ENCODE measurements at regions not wholly inside any gene's neighbourhood (a gene's known extent, or its start where the extent isn't known, plus 50 kb on each side); places are given as distances from the start of the nearest gene placed in this dataset.

DNA sequence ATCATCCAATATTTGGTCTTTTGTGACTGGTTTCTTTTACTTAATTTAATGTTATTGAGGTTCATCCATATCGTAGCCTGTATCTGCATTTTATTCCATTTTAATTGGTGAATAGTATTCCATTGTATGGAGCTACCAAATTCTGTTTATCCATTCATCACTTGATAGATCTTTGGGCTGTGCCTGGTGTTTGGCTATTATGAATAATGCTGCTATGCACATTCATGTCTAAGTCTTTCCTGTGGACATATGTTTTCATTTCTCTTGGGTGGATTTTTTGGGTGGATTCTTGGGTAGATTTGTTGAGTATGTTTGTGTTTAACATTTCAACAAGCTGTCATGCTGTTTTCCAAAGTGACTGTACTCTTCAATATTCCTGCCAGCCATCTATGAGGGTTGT lies 52.5 kb upstream of the NEDD4L start:
- DNase-seq = no peak

DNA sequence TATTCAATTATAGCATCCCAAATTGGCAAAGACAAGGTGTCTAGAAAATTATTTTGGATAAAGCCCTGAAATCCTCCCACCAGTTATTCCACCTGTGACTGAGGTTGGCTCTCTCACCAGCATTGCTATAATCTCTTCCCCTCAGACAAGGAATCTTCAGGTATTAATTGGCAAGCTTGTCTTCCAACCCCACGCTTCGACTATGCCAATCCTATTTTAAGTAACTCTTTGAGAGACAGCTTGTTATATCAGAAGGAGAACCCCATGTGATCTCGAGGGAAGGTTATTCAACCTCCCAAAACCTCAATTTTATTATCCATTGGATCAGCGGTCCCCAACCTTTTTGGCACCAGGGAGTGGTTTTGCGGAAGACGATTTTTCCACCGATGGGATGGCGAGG lies 54.5 kb upstream of the NEDD4L start:
- no peak for DNase-seq

GRCh38 chr18:57984490-57985115 lies 59.4 kb upstream of the NEDD4L start:
- DNase-seq = no peak

- DNase-seq = no peak
These were observed 60.1 kb upstream of the NEDD4L start for GRCh38 chr18:57983965-57984364.

GRCh38 chr18:57983472-57983871 lies 60.6 kb upstream of the NEDD4L start:
- no peak for DNase-seq

DNA sequence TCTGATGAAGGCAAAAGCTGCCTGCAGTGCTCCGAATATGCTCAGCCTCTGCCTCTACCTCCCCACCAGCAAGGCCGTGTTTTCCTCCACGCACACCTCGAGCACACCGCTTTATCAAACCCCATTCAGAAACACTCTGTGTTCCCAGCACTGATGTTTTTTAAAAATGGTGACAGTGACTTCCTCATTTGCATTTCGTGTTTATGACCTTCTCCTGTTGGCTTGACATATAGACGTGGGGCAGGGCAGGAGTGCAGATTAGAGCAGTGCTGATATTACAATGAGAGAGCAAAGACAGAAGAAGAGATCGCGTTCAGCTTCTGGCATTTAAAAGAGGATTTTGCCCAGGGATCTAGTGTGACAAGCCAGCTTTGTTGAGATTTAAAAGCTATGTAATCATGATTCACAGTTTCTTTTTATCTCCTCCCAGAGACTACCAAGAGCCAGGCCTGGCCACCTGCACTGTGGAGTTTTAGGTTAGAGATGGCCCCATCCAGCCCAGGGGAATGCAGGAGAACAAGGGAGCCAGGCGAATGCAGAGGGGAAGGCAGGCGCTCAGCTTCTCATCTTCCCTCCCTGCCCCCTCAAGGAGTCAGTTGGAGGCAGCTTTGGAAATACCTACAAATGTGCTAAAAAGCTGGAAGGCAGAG lies 61.5 kb upstream of the NEDD4L start:
- DNase-seq = no peak

GRCh38 chr18:57981308-57982028 lies 62.6 kb upstream of the NEDD4L start:
- no peak for DNase-seq

- no peak for DNase-seq
These were observed 63.3 kb upstream of the NEDD4L start for GRCh38 chr18:57980573-57981307.

DNA sequence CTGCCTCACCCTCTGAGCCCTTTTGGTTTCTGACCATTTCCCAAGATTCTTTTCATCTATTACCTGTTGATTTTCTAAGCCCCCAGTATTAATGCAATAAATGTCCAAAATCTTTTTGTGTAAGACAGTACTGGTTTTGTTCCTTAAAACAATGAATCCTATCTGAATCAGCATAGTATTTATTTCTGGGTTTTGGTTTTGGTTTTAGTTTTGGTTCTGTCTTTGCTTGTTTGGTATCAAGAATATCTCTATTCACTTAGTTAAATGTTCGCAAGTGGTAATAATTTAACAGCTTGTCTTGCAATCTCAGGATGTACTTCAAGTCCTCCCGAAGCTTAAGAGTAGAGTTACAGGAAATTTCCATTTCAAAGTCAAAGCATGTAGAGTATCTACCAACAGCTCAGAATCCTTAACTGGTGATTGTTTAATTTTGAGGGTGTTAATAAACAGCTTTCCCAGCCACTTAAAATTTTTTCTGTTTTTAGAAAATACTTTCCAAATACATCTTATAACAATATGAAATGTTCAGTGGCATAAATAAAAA lies 67.7 kb upstream of the NEDD4L start:
- DNase-seq = no peak

- no peak for DNase-seq
These were observed 68.2 kb upstream of the NEDD4L start for GRCh38 chr18:57975805-57976204.

- no peak for DNase-seq
These were observed 69.3 kb upstream of the NEDD4L start for GRCh38 chr18:57974585-57975265.

GRCh38 chr18:57973889-57974288 lies 70.1 kb upstream of the NEDD4L start:
- DNase-seq = no peak

- no peak for DNase-seq
These were observed 73.5 kb upstream of the NEDD4L start for GRCh38 chr18:57970356-57971095.

- DNase-seq = no peak
These were observed 74.2 kb upstream of the NEDD4L start for GRCh38 chr18:57969824-57970223.

- no peak for DNase-seq
These were observed 78.8 kb upstream of the NEDD4L start for GRCh38 chr18:57965246-57965645.

GRCh38 chr18:57961876-57962505 lies 82.0 kb upstream of the NEDD4L start:
- DNase-seq = no peak

GRCh38 chr18:57961411-57961810 lies 82.6 kb upstream of the NEDD4L start:
- no peak for DNase-seq

DNA sequence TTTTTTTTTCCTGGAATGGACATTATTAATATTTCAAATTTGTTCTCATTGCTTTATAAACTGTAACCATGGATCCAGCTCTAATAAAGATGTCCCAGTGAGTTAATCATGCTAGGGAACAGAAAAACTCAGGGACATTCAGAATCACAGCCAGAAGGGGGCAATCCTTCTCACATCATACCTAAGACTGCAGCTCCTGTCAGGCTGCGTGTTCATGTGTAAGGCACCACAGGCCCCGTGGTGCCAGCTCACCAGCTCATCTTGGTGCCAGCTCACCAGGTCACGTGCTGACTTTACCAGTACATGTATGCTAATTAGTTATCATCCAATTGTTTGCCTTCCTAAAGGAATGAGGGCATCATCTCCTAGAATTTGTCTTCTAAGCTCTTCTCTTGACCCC lies 84.7 kb upstream of the NEDD4L start:
- DNase-seq = no peak

GRCh38 chr18:57957210-57957609 lies 86.8 kb upstream of the NEDD4L start:
- DNase-seq = no peak

- DNase-seq = no peak
These were observed 87.5 kb upstream of the NEDD4L start for GRCh38 chr18:57956491-57956890.

GRCh38 chr18:57954935-57955334 lies 89.1 kb upstream of the NEDD4L start:
- DNase-seq = no peak

- no peak for DNase-seq
These were observed 90.1 kb upstream of the NEDD4L start for GRCh38 chr18:57953883-57954282.

Measured in activated T-cell treated with anti-CD3 and anti-CD28 coated beads for 4 hours (primary cell).